ENCODE measurements at regions not wholly inside any gene's neighbourhood (a gene's known extent, or its start where the extent isn't known, plus 50 kb on each side); places are given as distances from the start of the nearest gene placed in this dataset.

DNA sequence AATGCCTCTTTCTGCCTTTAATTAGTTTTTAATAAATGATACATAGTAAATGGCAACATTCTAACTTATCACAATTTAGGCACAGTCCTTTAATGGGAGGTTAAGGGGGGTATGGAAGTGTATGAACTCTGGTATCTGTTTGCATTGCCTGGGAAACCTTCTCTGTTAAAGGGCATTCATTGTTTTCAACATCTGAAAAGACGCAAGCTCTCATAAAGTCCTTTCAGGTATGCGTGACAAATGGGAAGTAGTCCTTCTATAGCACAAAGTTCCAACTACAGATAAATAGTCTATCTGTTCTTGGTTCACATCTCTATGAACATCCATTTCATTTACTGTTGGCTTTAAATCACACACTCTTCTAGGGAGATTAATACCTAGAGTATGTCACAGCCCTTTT, 298.0 kb upstream of the PMFBP1 start:
- TF ChIP-seq EZH2 (IDR thresholded peaks at IDR 0.05; ENCODE audit: borderline replicate concordance, insufficient read depth, low read length, poor library complexity, severe bottlenecking): no peak
- TF ChIP-seq TAF1 (IDR thresholded peaks at IDR 0.05; ENCODE audit: low read depth): no peak
- no peak for TF ChIP-seq POLR2AphosphoS5 (IDR thresholded peaks at IDR 0.05)
